ENCODE measurements at regions not wholly inside any gene's neighbourhood (a gene's known extent, or its start where the extent isn't known, plus 50 kb on each side); places are given as distances from the start of the nearest gene placed in this dataset.

- TF ChIP-seq CTCF (IDR thresholded peaks at IDR 0.05 in 4 of 5, conservative IDR thresholded peaks at IDR 0.05 in 1 of 5): no peak
- TF ChIP-seq POLR2A (IDR thresholded peaks at IDR 0.05): no peak
Measured at GRCh38 chr16:9374061-9374460, 282.6 kb downstream of the HAPSTR1 start.
